SK-N-SH (cell line): ENCODE measurements at regions not wholly inside any gene's neighbourhood (a gene's known extent, or its start where the extent isn't known, plus 50 kb on each side); places are given as distances from the start of the nearest gene placed in this dataset.

Experiments used
- CTCF ChIA-PET: fragments of 300-600, 350-600 bp; formaldehyde crosslinking; extraction: SDS; loops from one replicate; lab custom pipeline; 2021; lab: Yijun Ruan, JAX
- POLR2A ChIA-PET: fragments of 350-600 bp; sonication (Branson Sonifier 250); formaldehyde crosslinking; extraction: SDS; loops from one replicate; lab custom pipeline; 2020; ENCODE audit warnings: antibody characterized with exemption, inconsistent platforms; lab: Yijun Ruan, JAX
- DNase-seq: peaks from one replicate; pipeline ENCODE4 v3.0.0; 2012
- H2AFZ ChIP-seq: fragments of 200-600 bp; sonication (generic); 2 replicates; pipeline ENCODE4 v1.8.1; 2016; ENCODE audit warnings: antibody characterized with exemption, mild to moderate bottlenecking, low read depth
- H3F3A ChIP-seq: fragments of 200-600 bp; sonication (generic); replicated peaks from 2 replicates; pipeline ENCODE3; 2016; ENCODE audit warnings: antibody characterized with exemption, mild to moderate bottlenecking; ENCODE audit not compliant: insufficient read depth
- H3K27ac ChIP-seq, 2 experiments: fragments of 200-500 bp in 1 of 2; fragments of 200-600 bp in 1 of 2; sonication (Bioruptor generic) in 1 of 2; sonication (generic), shearing (Covaris generic) in 1 of 2; 2 replicates each; pipeline versions ENCODE4 v1.5.1 to v1.6.1; 2014 to 2016; ENCODE audit warnings: low read depth in 2 of 2, inconsistent platforms in 1 of 2, low read length in 1 of 2, mild to moderate bottlenecking in 1 of 2, mixed read lengths in 1 of 2
- H3K27me3 ChIP-seq: fragments of 200-600 bp; sonication (generic), shearing (Covaris generic); 2 replicates; pipeline ENCODE4 v1.6.1; 2016; ENCODE audit warnings: mixed run types; ENCODE audit not compliant: insufficient read depth
- H3K36me3 ChIP-seq, 2 experiments: fragments of 200-500 bp in 1 of 2; fragments of 200-600 bp in 1 of 2; sonication (Bioruptor generic) in 1 of 2; sonication (generic) in 1 of 2; replicated peaks in 1 of 2; 2 replicates each; pipeline versions ENCODE3 to v1.5.1; 2014 to 2016; ENCODE audit warnings: low read length in 1 of 2, mild to moderate bottlenecking in 1 of 2; ENCODE audit not compliant: insufficient read depth in 2 of 2, control insufficient read depth in 1 of 2
- H3K4me1 ChIP-seq, 2 experiments: fragments of 200-500 bp in 1 of 2; fragments of 200-600 bp in 1 of 2; sonication (Bioruptor generic) in 1 of 2; sonication (generic), shearing (Covaris generic) in 1 of 2; 2 replicates each; pipeline versions ENCODE4 v1.5.1 to v1.6.1; 2014 to 2016; ENCODE audit warnings: low read depth in 1 of 2, low read length in 1 of 2, mixed run types in 1 of 2; ENCODE audit not compliant: insufficient read depth in 2 of 2, control insufficient read depth in 1 of 2
- H3K4me2 ChIP-seq: fragments of 200-600 bp; sonication (generic), shearing (Covaris generic); 2 replicates; pipeline ENCODE4 v1.6.1; 2017; ENCODE audit warnings: mixed run types
- H3K4me3 ChIP-seq, 2 experiments: fragments of 200-500 bp in 1 of 2; fragments of 200-600 bp in 1 of 2; sonication (Bioruptor generic) in 1 of 2; sonication (generic), shearing (Covaris generic) in 1 of 2; 2 replicates each; pipeline versions ENCODE4 v1.5.1 to v1.8.1; 2014 to 2016; ENCODE audit warnings: low read depth in 2 of 2, inconsistent platforms in 1 of 2, low read length in 1 of 2, mild to moderate bottlenecking in 1 of 2, mixed read lengths in 1 of 2, moderate library complexity in 1 of 2
- H3K79me2 ChIP-seq: fragments of 200-600 bp; sonication (generic); 2 replicates; pipeline ENCODE4 v1.8.1; 2017; ENCODE audit warnings: mild to moderate bottlenecking; ENCODE audit not compliant: insufficient read depth
- H3K9ac ChIP-seq: fragments of 200-600 bp; sonication (generic); 2 replicates; pipeline ENCODE4 v1.6.1; 2017; ENCODE audit warnings: mixed run types
- H3K9me2 ChIP-seq: fragments of 200-600 bp; sonication (generic); 2 replicates; pipeline ENCODE4 v1.6.1; 2017; ENCODE audit warnings: mixed run types
- H3K9me3 ChIP-seq: fragments of 200-600 bp; sonication (generic); 2 replicates; pipeline ENCODE4 v1.6.1; 2017; ENCODE audit warnings: mixed run types, mild to moderate bottlenecking, moderate library complexity
- H4K20me1 ChIP-seq: fragments of 200-600 bp; sonication (generic); 2 replicates; pipeline ENCODE4 v1.6.1; 2017; ENCODE audit warnings: mild to moderate bottlenecking, mixed run types; ENCODE audit not compliant: insufficient read depth
- CHD2 ChIP-seq: fragments of 150-350 bp; IDR thresholded peaks from 2 replicates; pipeline ENCODE4 v1.6.1; 2018; ENCODE audit warnings: low read length; ENCODE audit not compliant: partially characterized antibody
- CTCF ChIP-seq: fragments of 200-600 bp; sonication (generic); IDR thresholded peaks from 2 replicates; pipeline ENCODE4 v1.6.1; 2017; ENCODE audit warnings: antibody characterized with exemption, mild to moderate bottlenecking, moderate library complexity
- ELF1 ChIP-seq: IDR thresholded peaks from 2 replicates; pipeline ENCODE4 v1.4.0; 2012
- EZH2phosphoT487 ChIP-seq: fragments of 200-600 bp; sonication (generic); IDR thresholded peaks from 2 replicates; pipeline ENCODE4 v1.6.1; 2017; ENCODE audit warnings: low read depth, mixed run types, mild to moderate bottlenecking, antibody characterized with exemption, moderate library complexity, borderline replicate concordance
- FOSL2 ChIP-seq: IDR thresholded peaks from 2 replicates; pipeline ENCODE4 v1.4.0; 2012; ENCODE audit warnings: low read depth, mild to moderate bottlenecking, moderate library complexity, borderline replicate concordance
- FOXJ3 ChIP-seq: sonication (generic); formaldehyde crosslinking; IDR thresholded peaks from 2 replicates; pipeline ENCODE4 v1.5.1; 2020; ENCODE audit warnings: mild to moderate bottlenecking, missing genetic modification reagents
- FOXM1 ChIP-seq: IDR thresholded peaks from 2 replicates; pipeline ENCODE4 v1.4.0; 2012; ENCODE audit warnings: low read depth, mild to moderate bottlenecking
- GATA2 ChIP-seq: sonication (generic); formaldehyde crosslinking; IDR thresholded peaks from 2 replicates; pipeline ENCODE4 v1.5.0; 2020; ENCODE audit warnings: mild to moderate bottlenecking, missing genetic modification reagents
- MEF2A ChIP-seq: IDR thresholded peaks from 2 replicates; pipeline ENCODE4 v1.4.0; 2012; ENCODE audit warnings: low read depth, borderline replicate concordance
- NRF1 ChIP-seq: IDR thresholded peaks from 2 replicates; pipeline ENCODE4 v1.6.1; 2012; ENCODE audit warnings: low read depth, mild to moderate bottlenecking, low read length
- POLR2AphosphoS5 ChIP-seq: IDR thresholded peaks from 2 replicates; pipeline ENCODE4 v1.6.1; 2012; ENCODE audit warnings: low read depth, low read length
- RAD21 ChIP-seq: IDR thresholded peaks from 2 replicates; pipeline ENCODE4 v1.6.1; 2012; ENCODE audit warnings: mild to moderate bottlenecking, low read length
- TCF12 ChIP-seq: IDR thresholded peaks from 2 replicates; pipeline ENCODE4 v1.4.0; 2012
- YY1 ChIP-seq: IDR thresholded peaks from 2 replicates; pipeline ENCODE4 v1.4.0; 2012; ENCODE audit warnings: low read depth, mild to moderate bottlenecking
- WGBS: methylation state at CpG from one replicate; pipeline ENCODE4 v1.1.6; 2017; ENCODE audit warnings: low lambda C conversion rate; 5-methylcytosine and 5-hydroxymethylcytosine counted together
- TF ChIP-seq, protein P1 (sequence below): fragments of 150-350 bp; IDR thresholded peaks from 2 replicates; pipeline ENCODE4 v1.6.1; 2016; ENCODE audit warnings: mild to moderate bottlenecking, low read depth, low read length
- TF ChIP-seq, protein P2 (sequence below): fragments of 150-350 bp; IDR thresholded peaks from 2 replicates; pipeline ENCODE4 v1.6.1; 2017; ENCODE audit warnings: antibody characterized with exemption, low read length, low read depth, borderline replicate concordance
- TF ChIP-seq, protein P3 (sequence below): IDR thresholded peaks from 2 replicates; pipeline ENCODE4 v1.4.0; 2012; ENCODE audit warnings: low read depth, borderline replicate concordance

GRCh38 chr5:88653471-88653870, 229.5 kb downstream of the MEF2C start:
- H2AFZ ChIP-seq: no peak overlapping the region
- H3K36me3 ChIP-seq: no peaks in the 10 kb centered on the region
- no peak overlapping the region for H3K27ac ChIP-seq
- H3K27me3 ChIP-seq: peaks cover 5% of the 10 kb centered on the region; the same call in 1 of the 2 replicates
- no peaks in the 10 kb centered on the region for H3K79me2 ChIP-seq
- H3F3A ChIP-seq: no peaks in the 10 kb centered on the region
- ChIA-PET POLR2A (no interaction called here), CTCF (interaction anchor here (1.0 to 1.6 kb wide), 3 partner anchors 27 to 872 kb away, joined by 4 to 5 read pairs (median 4); no protein-coding TSS in a partner anchor)
- no peaks in the 10 kb centered on the region for H3K9me3 ChIP-seq
- H3K9me2 ChIP-seq: peaks cover 5% of the 10 kb centered on the region
- H3K9ac ChIP-seq: no peak overlapping the region
- WGBS: 4% methylated on average over 2 of the region's 2 CpGs
- DNase-seq: no peak
- no peak overlapping the region; a peak in 1 of 4 replicates for H3K4me3 ChIP-seq
- H3K4me2 ChIP-seq: no peak overlapping the region
- no peak for TF ChIP-seq FOXM1
- no peak for TF ChIP-seq NRF1
- TF ChIP-seq, protein P1, sequence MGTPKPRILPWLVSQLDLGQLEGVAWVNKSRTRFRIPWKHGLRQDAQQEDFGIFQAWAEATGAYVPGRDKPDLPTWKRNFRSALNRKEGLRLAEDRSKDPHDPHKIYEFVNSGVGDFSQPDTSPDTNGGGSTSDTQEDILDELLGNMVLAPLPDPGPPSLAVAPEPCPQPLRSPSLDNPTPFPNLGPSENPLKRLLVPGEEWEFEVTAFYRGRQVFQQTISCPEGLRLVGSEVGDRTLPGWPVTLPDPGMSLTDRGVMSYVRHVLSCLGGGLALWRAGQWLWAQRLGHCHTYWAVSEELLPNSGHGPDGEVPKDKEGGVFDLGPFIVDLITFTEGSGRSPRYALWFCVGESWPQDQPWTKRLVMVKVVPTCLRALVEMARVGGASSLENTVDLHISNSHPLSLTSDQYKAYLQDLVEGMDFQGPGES: no peak
- no peak for TF ChIP-seq POLR2AphosphoS5
- TF ChIP-seq TCF12: no peak
- no peak for TF ChIP-seq EZH2phosphoT487
- no peak for TF ChIP-seq FOXJ3 (CRISPR knock-in tag)
- TF ChIP-seq, protein P2, sequence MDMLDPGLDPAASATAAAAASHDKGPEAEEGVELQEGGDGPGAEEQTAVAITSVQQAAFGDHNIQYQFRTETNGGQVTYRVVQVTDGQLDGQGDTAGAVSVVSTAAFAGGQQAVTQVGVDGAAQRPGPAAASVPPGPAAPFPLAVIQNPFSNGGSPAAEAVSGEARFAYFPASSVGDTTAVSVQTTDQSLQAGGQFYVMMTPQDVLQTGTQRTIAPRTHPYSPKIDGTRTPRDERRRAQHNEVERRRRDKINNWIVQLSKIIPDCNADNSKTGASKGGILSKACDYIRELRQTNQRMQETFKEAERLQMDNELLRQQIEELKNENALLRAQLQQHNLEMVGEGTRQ: no peak
- TF ChIP-seq FOSL2: no peak
- TF ChIP-seq RAD21: no peak
- no peak for TF ChIP-seq CTCF
- TF ChIP-seq CHD2: no peak
- TF ChIP-seq, protein P3, sequence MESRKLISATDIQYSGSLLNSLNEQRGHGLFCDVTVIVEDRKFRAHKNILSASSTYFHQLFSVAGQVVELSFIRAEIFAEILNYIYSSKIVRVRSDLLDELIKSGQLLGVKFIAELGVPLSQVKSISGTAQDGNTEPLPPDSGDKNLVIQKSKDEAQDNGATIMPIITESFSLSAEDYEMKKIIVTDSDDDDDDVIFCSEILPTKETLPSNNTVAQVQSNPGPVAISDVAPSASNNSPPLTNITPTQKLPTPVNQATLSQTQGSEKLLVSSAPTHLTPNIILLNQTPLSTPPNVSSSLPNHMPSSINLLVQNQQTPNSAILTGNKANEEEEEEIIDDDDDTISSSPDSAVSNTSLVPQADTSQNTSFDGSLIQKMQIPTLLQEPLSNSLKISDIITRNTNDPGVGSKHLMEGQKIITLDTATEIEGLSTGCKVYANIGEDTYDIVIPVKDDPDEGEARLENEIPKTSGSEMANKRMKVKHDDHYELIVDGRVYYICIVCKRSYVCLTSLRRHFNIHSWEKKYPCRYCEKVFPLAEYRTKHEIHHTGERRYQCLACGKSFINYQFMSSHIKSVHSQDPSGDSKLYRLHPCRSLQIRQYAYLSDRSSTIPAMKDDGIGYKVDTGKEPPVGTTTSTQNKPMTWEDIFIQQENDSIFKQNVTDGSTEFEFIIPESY: no peak
- no peak for TF ChIP-seq GATA2
- TF ChIP-seq YY1: no peak
- TF ChIP-seq MEF2A: no peak
- no peak for TF ChIP-seq ELF1
- H3K4me1 ChIP-seq: no peaks in the 10 kb centered on the region
- no peaks in the 10 kb centered on the region for H4K20me1 ChIP-seq
